ENCODE measurements at regions not wholly inside any gene's neighbourhood (a gene's known extent, or its start where the extent isn't known, plus 50 kb on each side); places are given as distances from the start of the nearest gene placed in this dataset.

GRCh38 chr4:54547299-54548097 is 110.3 kb upstream of the KIT start:
- peak; percentile 47 for DNase-seq

- no peak for DNase-seq
These were observed 109.6 kb upstream of the KIT start for GRCh38 chr4:54548098-54548620.

GRCh38 chr4:54548831-54549460 is 108.8 kb upstream of the KIT start:
- DNase-seq, result no peak

- DNase-seq, result no peak
These were observed 107.2 kb upstream of the KIT start for GRCh38 chr4:54550395-54551171.

GRCh38 chr4:54553001-54553400 is 104.8 kb upstream of the KIT start:
- DNase-seq, result no peak

GRCh38 chr4:54554339-54554990 is 103.3 kb upstream of the KIT start:
- no peak for DNase-seq

GRCh38 chr4:54556051-54556450 is 101.7 kb upstream of the KIT start:
- DNase-seq, result no peak

GRCh38 chr4:54556587-54556986 is 101.2 kb upstream of the KIT start:
- DNase-seq, result no peak

- no peak for DNase-seq
These were observed 98.7 kb upstream of the KIT start for GRCh38 chr4:54558889-54559677.

GRCh38 chr4:54560513-54560912 is 97.2 kb upstream of the KIT start:
- DNase-seq, result no peak

- no peak for DNase-seq
These were observed 95.8 kb upstream of the KIT start for GRCh38 chr4:54561940-54562339.

- peak; percentile 48 for DNase-seq
These were observed 91.1 kb upstream of the KIT start for GRCh38 chr4:54566608-54567007.

- no peak for DNase-seq
These were observed 90.4 kb upstream of the KIT start for GRCh38 chr4:54567327-54567726.

GRCh38 chr4:54568184-54568583 is 89.6 kb upstream of the KIT start:
- no peak for DNase-seq

GRCh38 chr4:54570822-54571221 is 86.9 kb upstream of the KIT start:
- DNase-seq, result no peak

GRCh38 chr4:54571293-54572151 is 86.2 kb upstream of the KIT start:
- no peak for DNase-seq

GRCh38 chr4:54572152-54572542 is 85.6 kb upstream of the KIT start:
- no peak for DNase-seq

- no peak for DNase-seq
These were observed 83.3 kb upstream of the KIT start for GRCh38 chr4:54574500-54574899.

- no peak for DNase-seq
These were observed 81.8 kb upstream of the KIT start for GRCh38 chr4:54575919-54576318.

GRCh38 chr4:54581807-54582206 is 76.0 kb upstream of the KIT start:
- DNase-seq, result peak; percentile 30

GRCh38 chr4:54585321-54586000 is 72.3 kb upstream of the KIT start:
- no peak for DNase-seq
